Testis (tissue), 2 donors: ENCODE measurements at regions not wholly inside any gene's neighbourhood (a gene's known extent, or its start where the extent isn't known, plus 50 kb on each side); places are given as distances from the start of the nearest gene placed in this dataset.

Experiments used
- CTCF ChIP-seq, 3 experiments: fragments of 450-650 bp in 2 of 3; fragments of 200-600 bp in 1 of 3; sonication (generic) in 1 of 3; IDR thresholded peaks; one replicate each; pipeline ENCODE4 v1.5.1; 2016 to 2019; ENCODE audit warnings: antibody characterized with exemption in 3 of 3, mild to moderate bottlenecking in 2 of 3, moderate library complexity in 1 of 3
- POLR2A ChIP-seq: fragments of 450-650 bp; IDR thresholded peaks from one replicate; pipeline ENCODE4 v1.6.1; 2017; ENCODE audit warnings: antibody characterized with exemption, mild to moderate bottlenecking, moderate library complexity

- no peak for TF ChIP-seq CTCF (IDR thresholded peaks at IDR 0.05)
- no peak for TF ChIP-seq POLR2A
Observed at GRCh38 chr2:166764702-166765101, 123.6 kb upstream of the XIRP2 start.
